Colon (tissue), 2 donors: ENCODE measurements at regions not wholly inside any gene's neighbourhood (a gene's known extent, or its start where the extent isn't known, plus 50 kb on each side); places are given as distances from the start of the nearest gene placed in this dataset.

ENCODE experiments used
- FAIRE-seq: peaks from 2 replicates; lab custom pipeline; 2012; peaks lifted over from hg19 to GRCh38; lab: Jason Lieb, UNC
- donor health status: control.
- donor health status: control.

DNA sequence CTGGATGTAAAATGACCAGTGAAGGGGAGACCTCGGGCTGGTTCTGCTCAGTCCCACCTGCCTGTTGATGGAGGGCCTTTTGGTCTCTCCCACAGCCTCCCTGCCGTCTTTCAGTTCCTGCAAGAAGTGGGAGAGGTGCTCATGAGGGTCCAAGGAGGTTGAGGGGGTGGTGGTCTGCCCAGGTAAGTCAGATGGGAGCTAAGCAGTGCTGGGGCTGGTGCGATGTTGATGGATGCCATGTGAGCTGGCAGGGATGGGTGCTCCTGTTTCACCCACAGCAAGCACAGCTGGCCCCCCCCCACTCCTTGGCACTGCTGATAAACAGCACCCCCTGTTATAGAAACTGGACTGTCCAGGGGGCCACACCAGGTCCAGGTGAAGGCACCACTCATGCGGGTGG is 145.6 kb downstream of the NSG2 start:
- no peak for FAIRE-seq

- no peak for FAIRE-seq
These were observed 146.5 kb downstream of the NSG2 start for GRCh38 chr5:174191850-174192655.

DNA sequence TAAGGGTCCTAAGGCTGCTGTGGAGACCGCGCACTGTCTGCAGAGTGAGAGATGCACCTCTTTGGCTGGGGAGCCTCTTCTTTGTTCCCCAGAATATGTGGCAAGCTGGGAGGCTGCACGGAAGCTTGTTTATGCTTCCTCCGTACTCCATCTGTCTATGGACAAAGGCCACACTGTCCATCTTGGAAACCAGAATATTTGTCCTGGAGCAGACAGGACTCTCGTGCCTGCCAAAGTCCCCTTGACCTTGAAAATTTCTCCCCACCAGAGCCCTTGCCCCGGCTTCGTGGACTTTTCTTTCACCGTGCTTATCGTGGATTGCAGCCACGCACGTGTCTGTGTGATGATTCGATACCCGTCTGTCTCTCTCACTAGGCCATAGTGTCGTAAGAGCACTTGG is 147.4 kb downstream of the NSG2 start:
- FAIRE-seq, result no peak

DNA sequence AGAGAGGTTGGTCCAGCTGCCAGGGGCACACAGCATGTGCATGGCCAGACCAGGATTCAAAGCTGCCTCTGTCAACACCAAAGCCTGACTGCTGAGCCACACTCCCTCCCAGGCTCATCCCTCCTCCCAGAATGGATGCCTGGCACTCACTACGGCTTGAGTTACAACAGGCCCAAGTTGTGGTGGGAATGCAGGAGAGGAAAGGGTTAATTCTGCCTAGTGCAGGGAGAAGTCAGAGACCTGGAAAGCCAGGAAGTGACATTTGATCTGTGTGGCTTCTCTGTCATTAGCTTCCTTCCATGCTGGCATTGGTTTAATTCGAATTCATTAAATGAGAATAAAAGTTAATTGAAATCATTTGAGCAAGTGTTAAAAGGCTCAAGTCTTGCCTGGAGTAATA is 150.0 kb downstream of the NSG2 start:
- FAIRE-seq, result no peak

DNA sequence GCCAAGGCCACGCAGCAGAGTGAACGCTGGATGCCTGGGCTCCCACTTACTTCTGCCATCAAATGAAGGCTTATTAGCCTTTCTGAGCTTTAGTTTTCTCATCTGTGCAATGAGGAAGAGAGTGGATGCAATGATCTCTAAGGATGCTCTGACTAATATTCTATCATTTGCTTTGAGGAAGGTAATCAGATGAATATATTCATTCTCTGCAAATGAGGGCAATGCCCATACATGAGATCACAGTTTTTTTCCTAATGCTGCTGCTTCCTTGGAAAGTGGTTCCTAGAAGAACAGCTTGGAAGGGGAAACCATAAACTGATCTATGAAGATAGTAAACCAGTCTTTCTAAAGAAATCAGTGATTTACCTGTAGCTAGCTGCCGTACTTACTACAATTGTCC is 152.4 kb downstream of the NSG2 start:
- no peak for FAIRE-seq

DNA sequence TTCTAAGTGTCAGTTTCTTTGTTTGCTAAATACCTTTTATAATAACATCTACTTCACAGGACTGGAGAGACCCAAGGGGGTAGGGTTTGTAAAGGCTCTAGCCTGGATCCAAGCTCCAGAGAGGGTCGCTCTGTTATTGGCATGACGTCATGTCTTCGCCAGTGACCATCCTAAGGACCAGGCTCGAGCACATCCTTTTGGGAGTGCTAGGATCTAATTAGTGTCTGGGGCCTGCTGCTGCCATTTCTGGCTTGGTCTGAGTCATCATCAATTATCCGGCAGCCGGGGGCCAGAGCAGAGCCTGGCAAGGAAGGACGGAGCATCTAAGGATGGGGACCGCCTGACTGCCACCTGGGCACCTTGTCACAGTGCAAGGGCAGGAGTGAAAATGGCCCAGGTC is 153.0 kb downstream of the NSG2 start:
- FAIRE-seq, result no peak

DNA sequence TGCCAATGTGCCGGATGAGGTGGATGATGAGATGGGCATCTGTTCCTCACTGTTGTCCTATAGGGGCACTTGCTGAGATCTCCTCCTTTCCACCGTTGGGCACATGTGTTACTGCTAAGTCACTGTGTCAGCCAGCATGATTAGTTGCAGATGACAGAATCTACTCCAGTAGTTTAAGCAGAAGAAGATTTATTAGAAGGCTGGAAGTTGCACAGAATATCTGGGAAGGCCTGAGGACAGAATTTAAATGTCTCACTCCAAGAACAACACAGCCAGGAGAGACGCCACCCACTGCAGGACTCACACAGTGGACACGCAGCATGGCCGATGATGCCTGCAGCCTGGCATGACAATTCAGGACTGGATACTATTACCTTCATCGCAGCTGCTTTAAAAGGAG is 157.5 kb downstream of the NSG2 start:
- FAIRE-seq, result no peak

GRCh38 chr5:174204535-174205313 is 159.2 kb downstream of the NSG2 start:
- no peak for FAIRE-seq

DNA sequence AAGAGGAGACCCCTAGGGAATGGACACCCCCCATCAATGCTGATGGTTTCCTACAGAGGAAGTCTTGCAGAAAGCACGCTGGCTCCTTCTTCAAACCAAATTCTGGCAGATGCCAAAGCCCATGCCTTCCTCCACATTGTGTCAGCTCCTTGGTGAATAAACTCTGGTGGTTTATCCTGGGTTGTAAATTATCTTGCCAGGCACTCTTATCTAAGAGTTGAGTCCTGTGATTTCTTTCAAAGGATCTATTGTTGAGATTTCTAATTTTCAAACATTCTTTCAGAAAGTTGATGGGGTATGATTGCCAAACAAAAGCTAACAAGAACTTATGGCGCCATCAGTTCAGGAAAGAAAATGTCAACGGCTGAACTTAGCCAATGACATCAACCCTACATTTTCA is 160.4 kb downstream of the NSG2 start:
- FAIRE-seq, result no peak

- FAIRE-seq, result no peak
These were observed 165.2 kb downstream of the NSG2 start for GRCh38 chr5:174210596-174211276.

DNA sequence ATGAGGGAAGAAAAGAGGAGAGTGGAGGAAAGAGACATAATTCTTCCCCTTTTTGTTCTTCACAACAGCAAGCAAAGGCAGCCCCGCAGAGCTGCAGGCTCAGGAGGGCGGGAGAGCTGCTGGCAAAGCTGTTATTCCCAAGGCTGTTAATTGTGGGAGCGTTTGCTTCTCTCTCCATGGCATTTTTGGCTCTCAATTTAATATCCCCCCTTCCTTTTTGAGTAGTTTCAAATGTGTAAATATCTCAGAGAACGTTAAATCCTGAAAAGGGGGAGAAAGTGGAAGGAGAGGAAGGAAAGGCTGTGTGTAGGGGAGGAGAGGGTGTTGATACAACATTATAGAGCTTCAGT is 165.7 kb downstream of the NSG2 start:
- FAIRE-seq, result no peak

DNA sequence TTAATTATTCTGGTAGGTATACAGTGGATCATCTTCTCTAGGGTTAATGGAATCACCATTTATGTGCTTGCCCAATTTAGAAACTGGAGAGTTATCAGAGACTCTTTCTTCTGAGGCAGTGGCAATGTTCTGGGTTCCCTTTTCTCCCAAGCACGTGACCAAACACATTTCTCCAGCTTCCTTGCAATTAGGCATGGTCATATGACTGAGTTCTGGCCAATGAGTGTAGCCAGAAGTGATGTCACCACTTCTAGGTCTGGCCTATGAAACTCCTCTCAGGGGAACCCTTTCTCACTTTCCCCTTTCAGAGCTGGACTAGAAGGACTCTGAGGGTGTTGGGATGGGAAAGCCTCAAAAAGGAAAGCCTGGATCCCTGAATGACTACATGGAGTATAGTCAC is 172.0 kb downstream of the NSG2 start:
- FAIRE-seq, result no peak

- no peak for FAIRE-seq
These were observed 172.7 kb downstream of the NSG2 start for GRCh38 chr5:174218162-174218561.

DNA sequence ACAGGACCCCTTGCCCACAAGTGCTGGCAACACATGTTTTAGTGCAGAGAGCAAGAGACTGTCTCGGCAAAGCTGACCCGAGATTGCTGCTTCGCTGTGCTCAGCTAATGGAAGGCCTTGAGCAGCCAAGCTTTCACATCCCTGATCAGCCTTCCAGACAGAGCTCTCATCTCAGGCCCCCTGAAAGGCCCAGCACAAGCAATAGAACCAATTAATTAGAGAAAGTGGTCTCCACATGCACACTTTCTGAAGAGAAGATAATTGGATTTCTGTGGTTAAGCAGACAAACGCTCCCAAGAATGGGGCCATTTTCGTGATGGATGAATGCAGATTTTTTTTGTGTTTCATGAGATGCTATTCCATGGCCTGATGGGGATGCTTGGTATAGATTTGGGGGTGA is 174.9 kb downstream of the NSG2 start:
- FAIRE-seq, result no peak

DNA sequence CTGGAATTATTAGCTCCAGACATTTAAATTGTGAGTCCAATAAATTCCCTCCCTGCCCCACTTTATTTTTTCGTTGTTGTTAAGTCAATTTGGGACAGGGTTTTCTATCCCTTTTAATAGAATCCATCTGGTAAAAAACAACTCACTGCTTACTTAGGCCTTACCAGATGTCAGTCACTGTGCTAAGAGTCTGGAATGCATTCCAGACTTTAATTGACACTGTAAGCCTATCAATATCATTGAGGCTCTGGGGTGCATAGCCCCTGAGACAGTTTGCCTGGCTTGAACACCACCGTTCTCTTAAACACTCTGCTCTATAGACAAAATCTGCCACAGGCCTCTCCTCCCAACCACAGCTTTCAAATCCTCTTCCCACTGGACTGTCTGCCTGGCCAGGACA is 175.9 kb downstream of the NSG2 start:
- no peak for FAIRE-seq

DNA sequence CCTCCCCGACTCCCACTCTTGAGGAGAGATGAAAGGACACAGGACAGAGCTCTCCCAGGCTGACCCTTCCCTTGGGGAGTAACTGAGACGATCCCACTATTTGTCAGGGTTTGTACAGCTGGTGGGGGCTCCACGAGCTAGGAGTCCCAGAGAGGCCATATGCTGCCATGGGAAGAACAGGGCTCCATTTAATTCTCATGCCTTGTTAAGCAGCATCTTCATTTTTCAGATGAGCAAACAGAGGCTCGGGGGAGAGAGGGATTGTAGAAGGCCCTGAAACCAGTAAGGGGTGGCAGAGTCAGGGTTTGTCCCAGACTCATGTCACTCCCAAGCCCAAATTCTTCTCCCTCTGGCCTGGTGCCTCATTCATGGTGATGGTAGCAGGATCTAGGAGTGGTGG is 176.4 kb downstream of the NSG2 start:
- no peak for FAIRE-seq

- FAIRE-seq, result no peak
These were observed 177.4 kb downstream of the NSG2 start for GRCh38 chr5:174222891-174223290.

DNA sequence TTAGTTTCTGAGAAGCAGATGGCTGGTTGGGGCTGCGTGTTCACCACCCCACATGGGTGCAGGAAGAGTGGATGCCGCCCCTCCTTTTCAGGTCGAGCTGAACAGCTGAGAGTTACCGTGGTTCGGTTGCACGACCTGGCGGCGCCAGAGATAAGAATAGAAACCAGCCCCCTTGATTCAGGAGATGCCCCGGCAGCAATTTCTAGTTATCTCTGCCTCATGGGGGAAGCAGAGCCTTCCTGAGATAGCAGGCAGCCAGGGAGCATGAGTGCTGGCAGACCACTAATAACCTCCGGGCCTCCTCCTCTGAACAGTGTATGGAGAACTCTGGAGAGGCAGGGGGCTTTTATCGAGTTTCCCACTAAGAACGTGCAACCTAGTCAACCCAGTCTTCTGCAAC is 177.8 kb downstream of the NSG2 start:
- no peak for FAIRE-seq

DNA sequence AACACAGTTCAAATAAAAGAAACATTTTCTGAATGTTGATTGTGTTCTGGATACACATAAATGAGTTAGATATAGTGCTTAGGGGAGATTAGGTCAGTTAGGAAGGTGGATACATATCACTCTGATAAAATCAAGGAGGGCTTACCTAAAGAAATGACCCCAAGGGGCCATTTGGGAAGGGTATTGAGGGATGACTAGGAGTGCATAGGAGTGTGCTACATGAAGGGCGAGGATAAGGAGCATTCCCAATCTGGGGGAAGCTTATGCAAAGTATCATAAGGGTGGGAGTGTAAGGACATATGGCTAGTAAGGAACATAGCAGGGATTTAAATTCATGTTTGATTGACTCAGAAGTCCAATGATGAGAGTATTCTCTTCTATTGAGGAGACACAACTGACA is 183.6 kb downstream of the NSG2 start:
- no peak for FAIRE-seq

DNA sequence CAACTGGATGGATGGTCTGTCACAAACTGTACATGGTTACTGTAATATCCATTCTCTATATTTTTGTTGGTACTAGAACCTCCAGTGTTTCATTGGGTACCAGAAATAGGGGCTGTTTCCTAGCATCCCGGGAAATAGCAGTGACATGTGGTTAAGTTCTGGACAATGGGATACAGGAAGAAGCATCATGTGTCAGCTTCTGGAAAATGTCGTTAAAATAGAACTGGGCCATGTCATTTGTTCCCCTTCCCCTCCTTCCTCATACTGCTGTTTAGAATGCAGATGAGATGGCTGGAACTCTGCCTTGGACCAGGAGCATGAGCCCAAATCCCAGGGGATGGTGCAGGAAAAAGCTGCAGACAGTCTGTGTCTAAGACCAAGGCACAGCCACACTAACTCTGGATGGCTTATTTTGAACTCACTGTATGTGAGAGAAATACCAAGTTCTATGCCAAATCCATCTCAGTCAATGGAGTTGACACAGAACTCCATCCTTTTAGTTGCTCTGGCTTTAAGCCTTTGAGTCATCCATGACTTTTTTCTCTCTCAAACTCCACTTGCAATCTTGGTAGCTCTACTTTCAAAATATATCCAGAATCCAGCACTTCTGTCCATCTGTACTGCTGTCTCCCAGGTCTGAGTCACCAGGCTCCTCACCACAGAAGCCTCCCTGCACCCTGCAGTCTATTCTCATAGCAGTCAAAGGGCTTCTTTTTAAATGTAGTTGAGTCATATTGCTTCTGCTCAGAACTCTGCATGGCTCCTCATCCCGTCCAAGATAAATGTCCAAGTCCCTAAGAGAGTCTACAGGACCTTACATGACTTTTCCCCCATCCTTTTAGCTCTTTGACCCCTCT is 184.2 kb downstream of the NSG2 start:
- FAIRE-seq, result no peak

GRCh38 chr5:174231956-174232487 is 186.5 kb downstream of the NSG2 start:
- FAIRE-seq, result no peak

GRCh38 chr5:174234388-174234787 is 188.9 kb downstream of the NSG2 start:
- FAIRE-seq, result no peak
